Fibroblast of lung (primary cell): ENCODE measurements at regions not wholly inside any gene's neighbourhood (a gene's known extent, or its start where the extent isn't known, plus 50 kb on each side); places are given as distances from the start of the nearest gene placed in this dataset.

Experiments
- CTCF ChIP-seq, 2 donors: IDR thresholded peaks in 1 of 2; conservative IDR thresholded peaks in 1 of 2; 1 replicate in 1 of 2; 2 replicates in 1 of 2; pipeline ENCODE4 v1.5.1; 2011 to 2012; ENCODE audit warnings: low read length in 2 of 2, control low read depth in 1 of 2, inconsistent platforms in 1 of 2, low read depth in 1 of 2, mild to moderate bottlenecking in 1 of 2
- EZH2 ChIP-seq: IDR thresholded peaks from 2 replicates; pipeline ENCODE4 v1.5.1; 2012; ENCODE audit warnings: low read length, control low read depth, mild to moderate bottlenecking; ENCODE audit errors: missing control alignments

DNA sequence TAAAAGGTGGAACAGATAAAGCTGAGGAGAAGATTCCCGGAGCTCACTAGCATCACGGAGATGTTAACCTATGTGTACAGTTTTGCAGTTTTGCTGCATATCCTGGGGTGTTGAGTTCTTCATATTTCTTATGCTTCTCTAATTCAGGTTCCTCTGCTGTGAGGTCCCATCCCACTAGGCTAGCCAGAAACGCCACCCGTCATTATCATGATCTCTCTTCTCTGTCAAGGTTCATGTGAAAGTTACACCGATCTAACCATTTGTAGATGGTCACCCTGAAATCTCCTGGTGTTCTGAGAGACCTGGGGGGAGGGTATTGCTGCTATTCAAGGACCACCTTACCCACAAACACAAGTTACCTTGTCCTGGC is 136.3 kb downstream of the CCDC71L start:
- TF ChIP-seq CTCF (conservative IDR thresholded peaks at IDR 0.05 in 1 of 2, IDR thresholded peaks at IDR 0.05 in 1 of 2; ENCODE audit: low read depth in 1 of 2, low read length in 2 of 2) (no peak), EZH2 (no peak)
